GM18519 (cell line): ENCODE measurements at regions not wholly inside any gene's neighbourhood (a gene's known extent, or its start where the extent isn't known, plus 50 kb on each side); places are given as distances from the start of the nearest gene placed in this dataset.
"Not testable (repeated sequence)": the region's sequence is repeated elsewhere in the genome, so short reads cannot be mapped to it uniquely, and the experiment has no call there.

Experiments used
- ATAC-seq: cut with Tn5 transposase; IDR thresholded peaks from one replicate; pipeline ENCODE4 v1.9.1; 2021; ENCODE audit warnings: mild to moderate bottlenecking, moderate library complexity; ENCODE audit not compliant: unreplicated experiment, low FRiP score

DNA sequence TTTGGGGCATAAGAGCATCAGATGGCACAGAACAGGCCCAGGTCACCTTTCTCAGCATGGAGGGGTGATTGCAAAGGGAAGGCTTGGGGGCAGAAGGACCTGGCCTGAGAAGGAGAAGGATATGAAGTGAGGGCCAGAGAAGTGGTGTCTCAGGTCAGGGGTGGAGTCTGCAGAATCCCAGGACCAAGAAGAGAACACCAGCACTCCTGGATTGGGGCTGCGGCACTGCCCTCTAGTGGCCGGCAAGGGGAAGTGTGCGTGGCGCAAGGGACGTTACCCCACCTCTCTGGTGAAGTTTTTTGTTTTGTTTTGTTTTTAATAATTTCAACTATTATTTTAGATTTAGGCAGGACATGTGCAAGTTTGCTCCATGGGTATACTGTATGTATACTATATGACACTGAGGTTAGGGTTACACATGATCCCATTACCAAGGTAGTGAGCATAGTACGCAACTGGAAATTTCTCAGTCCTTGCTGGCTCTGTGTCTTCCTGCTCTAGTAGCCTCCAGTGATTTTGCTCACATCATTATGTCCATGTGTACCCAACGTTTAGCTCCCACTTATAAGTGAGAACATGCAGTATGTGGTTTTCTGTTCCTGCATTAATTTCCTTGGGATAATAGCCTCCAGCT is 1548.6 kb downstream of the EFNA5 start:
- ATAC-seq: peak; percentile 69

DNA sequence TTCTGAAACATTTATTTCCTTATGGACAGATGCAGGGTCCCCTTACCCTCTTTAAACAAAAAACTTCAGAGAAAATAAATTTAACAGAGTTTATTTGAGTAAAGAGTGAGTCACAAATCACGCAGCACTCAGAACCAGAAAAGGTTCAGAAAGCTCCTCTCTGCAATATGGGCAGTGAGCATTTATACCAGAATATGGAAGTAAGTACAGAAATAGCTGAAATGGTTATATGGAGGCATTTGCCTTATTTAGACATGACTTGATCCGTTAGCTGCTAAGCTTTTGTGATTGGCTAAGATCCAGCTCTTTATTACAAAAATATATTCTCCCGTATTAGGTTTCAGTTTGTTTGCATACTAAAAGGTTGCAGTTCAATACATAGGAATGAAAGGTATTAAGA is 1554.1 kb downstream of the EFNA5 start:
- no peak for ATAC-seq

DNA sequence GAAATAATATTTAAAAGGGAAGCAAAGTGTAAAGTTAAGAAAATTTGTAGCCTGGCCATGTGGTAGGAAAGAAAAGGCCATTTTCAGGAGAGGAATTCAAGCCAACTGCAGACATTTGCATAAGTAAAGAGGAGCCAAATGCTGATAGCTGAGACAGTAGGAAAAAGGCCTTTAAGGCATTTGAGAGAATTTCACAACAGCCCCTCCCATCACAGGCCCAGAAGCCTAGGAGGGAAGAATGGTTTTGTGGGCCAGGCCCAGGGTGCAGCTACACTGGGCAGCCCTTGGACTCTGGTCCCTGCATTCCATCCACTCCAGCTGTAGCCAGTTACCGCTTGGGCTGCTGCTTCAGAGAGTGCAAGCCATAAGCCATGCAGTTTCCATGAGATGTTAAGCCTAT is 1556.8 kb downstream of the EFNA5 start:
- ATAC-seq: no peak

DNA sequence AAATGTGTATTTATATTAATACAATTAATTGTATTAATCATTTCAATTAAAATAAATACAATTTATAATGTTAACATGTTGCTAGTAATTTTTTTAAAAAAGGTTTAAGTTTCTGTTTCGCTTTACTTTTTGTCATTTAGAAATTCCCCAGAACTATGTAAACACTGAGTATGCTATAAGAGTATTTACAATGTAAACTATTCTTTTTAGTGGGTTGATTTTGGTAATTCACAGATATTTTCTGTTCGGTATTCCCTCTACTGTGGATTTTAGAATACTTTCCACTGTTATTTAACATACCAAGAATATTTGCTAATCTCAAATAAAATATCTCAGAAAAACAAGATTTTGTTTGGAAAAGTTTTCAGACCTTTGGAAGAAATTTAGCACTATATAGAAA is 1564.4 kb downstream of the EFNA5 start:
- no peak for ATAC-seq

DNA sequence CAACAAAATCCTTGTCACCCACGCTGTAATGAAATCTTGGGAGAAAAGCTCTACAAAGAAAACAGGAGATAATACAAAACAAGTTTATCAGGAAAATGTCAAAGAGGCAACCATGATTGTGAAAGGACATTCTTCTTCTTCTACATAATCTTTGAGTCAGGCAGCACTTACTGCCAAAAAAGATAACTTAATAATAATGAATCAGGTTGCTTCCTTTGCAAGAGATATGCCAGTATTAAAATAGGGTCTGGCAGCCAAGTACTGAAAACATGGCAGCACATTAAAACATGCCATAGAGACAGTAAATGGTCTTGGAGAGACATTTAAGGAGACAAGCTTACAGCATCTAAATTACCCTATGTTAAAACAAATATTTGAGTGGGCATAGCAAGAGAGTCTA is 1573.4 kb downstream of the EFNA5 start:
- no peak for ATAC-seq

- ATAC-seq: no peak
Observed at GRCh38 chr5:106094839-106095238, 1575.9 kb downstream of the EFNA5 start.

DNA sequence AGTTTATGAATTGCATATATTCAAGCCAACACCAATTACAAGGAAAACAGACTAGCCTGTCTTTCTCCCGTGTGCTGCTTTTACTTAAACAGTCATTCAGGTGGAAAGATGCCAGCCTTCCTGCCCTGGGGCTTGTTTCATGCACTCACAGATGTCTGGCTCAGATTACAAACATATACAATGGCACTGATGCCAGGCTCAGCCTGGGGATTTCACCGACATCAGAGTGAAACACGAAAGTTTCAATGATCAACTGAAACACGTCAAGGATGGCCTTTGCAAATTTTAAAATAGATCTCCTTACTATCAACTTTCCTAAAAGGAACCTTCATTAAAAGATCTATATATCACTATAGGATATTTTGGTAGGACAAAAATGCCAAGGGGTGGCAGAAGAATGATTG is 1576.5 kb downstream of the EFNA5 start:
- no peak for ATAC-seq

DNA sequence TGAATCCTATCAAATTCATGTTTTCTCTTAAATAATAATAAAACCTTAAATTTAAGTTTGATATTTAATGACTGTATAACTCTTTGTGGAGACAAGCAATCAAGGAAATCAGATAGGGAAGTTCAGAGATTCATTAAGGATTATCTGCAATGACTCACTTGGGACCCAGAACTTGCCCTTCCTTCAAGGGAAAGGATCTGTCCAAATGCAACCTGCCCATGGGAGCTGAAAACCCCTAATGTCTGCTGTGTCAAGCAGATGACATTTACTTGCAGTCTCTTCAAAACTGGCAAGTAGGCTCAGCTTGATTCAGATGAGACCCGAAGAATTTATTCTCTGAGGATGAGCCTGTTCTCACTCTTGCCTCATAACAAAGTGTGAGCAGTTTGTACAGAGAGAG is 1577.6 kb downstream of the EFNA5 start:
- ATAC-seq: no peak

DNA sequence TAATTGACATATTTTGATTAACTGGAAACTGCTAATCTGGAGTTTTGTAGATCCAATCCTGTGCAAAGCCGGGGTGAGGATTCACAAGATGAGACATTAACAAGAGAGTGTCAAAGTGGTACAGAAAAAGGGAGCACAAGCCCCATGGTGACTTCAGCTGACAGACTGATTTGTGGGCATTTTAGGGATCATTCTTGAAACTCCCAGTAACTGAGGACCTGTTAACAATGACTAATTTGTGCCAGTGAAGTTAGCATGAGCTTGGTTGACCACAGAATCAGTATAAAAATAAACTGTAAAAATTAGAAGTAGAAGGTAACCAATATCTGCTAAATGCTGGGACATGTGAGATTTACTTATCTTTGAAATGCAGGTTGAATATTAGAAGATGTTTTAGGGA is 1578.3 kb downstream of the EFNA5 start:
- no peak for ATAC-seq

DNA sequence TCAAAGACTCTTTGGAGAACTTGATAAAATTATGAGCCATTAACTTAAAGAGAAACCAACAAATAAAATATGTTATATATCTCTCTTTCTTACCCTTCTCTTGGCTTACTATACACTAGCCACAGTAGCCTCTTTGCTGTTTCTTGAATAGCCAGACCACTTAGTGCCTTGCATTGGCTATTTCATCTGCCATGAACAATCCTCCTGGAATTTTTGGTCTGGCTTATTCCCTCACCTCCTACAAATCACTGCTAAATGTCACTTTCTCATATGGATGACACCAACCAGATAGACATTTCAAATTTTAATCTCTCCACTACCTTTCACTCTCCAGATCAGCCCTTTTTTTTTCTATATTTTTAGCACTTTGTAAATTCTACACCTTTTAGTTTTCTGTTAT is 1581.7 kb downstream of the EFNA5 start:
- no peak for ATAC-seq

GRCh38 chr5:106088462-106088861 is 1582.3 kb downstream of the EFNA5 start:
- ATAC-seq: no peak

DNA sequence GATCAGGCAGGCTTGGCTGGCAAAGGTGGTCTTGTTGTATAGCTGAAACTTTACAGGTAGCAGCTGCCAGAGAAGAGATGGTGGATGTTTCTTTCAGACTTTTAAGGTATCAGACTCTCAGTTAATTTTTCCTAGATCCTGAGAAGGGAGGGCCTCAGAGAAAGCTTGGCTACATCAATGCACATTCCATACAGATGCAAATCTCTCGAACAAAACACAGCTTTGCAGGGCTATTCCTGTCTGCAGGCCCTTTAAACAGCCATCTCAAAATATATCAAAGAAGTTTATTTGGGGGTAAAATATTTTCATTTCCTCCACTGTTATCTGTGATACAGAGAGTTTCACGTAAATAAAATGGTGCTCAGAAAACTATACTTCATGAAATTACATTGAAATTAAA is 1584.4 kb downstream of the EFNA5 start:
- ATAC-seq: no peak

DNA sequence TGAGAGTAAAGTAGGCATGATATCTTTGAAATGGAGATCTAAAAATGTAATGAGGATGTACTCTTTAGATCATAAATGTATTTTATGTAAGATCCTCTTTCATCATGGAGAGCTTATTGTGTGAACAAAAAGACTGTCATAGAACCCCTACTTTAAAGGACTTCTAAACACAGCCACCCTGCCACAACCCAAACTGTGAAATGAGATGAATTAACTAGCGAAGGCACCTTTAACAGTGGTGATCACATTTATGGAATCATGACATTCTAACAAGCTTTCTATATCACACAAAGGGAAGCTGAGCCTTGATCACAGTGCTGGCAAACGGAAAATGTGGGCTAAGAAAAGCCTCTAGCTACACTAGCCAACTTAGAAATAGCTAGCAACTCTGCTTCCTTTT is 1585.2 kb downstream of the EFNA5 start:
- ATAC-seq: no peak

GRCh38 chr5:106085136-106085535 is 1585.6 kb downstream of the EFNA5 start:
- no peak for ATAC-seq

DNA sequence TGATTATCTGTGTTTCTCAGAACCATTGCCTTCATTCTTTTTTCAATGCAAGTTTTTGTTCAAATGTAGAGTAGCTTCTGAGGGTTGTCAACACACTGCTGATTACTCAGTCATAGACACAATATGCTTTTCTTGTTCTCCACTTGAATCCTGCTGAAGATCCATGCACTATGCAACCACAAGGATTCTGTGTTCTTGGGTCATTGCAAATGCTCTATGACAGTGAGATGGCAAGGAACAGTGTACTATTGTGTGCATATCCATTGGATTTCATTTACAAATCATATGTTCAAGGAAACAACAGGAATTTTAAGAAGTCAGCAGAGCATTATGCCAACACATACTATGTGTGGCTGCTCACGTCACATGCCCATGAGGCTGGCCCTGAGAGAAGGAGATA is 1590.2 kb downstream of the EFNA5 start:
- ATAC-seq: no peak

GRCh38 chr5:106076655-106077054 is 1594.1 kb downstream of the EFNA5 start:
- no peak for ATAC-seq

- ATAC-seq: no peak
Observed at GRCh38 chr5:106072208-106072607, 1598.5 kb downstream of the EFNA5 start.

GRCh38 chr5:106047341-106047740 is 1623.4 kb downstream of the EFNA5 start:
- ATAC-seq: no peak

DNA sequence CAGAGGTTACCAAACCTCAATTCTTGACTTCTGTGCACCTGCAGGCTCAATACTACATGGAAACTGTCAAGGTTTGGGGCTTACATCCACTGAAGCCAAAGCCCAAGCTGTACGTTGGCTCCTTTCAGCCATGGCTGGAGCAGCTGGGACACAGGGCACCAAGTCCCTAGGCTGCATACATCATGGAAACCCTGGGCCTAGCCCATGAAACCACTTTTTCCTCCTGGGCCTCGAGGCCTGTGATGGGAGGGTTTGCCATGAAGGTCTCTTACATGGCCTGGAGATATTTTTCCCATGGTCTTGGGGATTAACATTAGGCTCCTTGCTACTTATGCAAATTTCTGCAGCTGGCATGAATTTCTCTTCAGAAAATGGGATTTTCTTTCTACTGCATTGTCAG is 1638.7 kb downstream of the EFNA5 start:
- ATAC-seq: not testable (repeated sequence)

DNA sequence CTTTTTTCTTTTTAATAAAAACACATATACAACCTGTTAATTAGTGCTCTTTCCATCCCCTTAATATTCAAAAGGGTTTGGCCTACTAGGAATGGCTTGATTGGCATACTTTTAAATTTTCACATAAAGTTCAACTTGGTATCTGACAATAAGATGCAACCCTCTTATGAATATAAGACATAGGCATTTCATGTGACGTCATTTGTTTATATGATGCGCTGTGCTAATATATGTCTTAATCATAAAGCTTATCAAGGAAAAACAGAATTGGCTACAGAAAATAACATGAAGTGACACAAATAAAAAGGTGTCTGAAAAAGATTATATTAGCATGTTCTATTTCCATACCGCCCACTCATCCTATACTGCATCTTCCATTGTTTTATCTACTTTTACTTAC is 1642.4 kb downstream of the EFNA5 start:
- no peak for ATAC-seq

- no peak for ATAC-seq
Observed at GRCh38 chr5:106020894-106021293, 1649.8 kb downstream of the EFNA5 start.

GRCh38 chr5:106019261-106019660 is 1651.5 kb downstream of the EFNA5 start:
- ATAC-seq: no peak

DNA sequence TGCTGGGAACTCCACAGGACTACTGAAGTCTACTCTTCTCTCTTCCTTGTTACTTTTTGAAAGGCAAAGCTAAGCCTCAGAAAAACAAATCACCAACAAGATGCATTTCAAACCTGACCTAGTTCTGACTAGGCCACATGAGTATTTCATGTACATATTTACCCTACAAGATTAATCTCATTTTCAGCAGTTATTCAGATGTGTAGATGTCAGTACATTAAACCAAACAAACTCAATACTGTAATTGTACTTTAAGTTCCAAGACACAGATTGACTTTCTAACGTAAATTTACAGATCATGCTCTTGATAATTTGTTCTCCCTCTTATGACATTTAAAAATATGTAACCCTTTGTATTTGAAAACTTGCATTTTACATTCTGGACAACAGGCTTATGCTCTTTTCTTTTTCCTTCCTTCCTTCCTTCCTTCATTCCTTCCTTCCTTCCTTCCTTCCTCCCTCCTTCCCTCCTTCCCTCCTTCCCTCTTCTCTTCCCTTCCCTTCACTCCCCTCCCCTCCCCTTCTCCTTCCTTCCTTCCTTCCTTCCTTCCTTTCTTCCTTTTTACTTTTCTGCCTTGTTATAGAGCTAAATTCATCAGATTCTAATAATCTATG is 1653.4 kb downstream of the EFNA5 start:
- ATAC-seq: no peak
